GM12872 (cell line): ENCODE measurements at regions not wholly inside any gene's neighbourhood (a gene's known extent, or its start where the extent isn't known, plus 50 kb on each side); places are given as distances from the start of the nearest gene placed in this dataset.

Experiments used
- CTCF ChIP-seq: IDR thresholded peaks from 3 replicates; pipeline ENCODE4 v1.5.1; 2011; ENCODE audit warnings: low read depth, mild to moderate bottlenecking, low read length, moderate library complexity; ENCODE audit not compliant: insufficient read depth

GRCh38 chr5:12242950-12243888 is 339.0 kb upstream of the CTNND2 start:
- no peak for TF ChIP-seq CTCF

- no peak for TF ChIP-seq CTCF
Observed at GRCh38 chr5:12237837-12238575, 333.8 kb upstream of the CTNND2 start.

- no peak for TF ChIP-seq CTCF
Observed at GRCh38 chr5:12230659-12231058, 326.4 kb upstream of the CTNND2 start.

GRCh38 chr5:12217039-12217438 is 312.8 kb upstream of the CTNND2 start:
- TF ChIP-seq CTCF: no peak

GRCh38 chr5:12214267-12215015 is 310.2 kb upstream of the CTNND2 start:
- no peak for TF ChIP-seq CTCF

- no peak for TF ChIP-seq CTCF
Observed at GRCh38 chr5:12208366-12209100, 304.3 kb upstream of the CTNND2 start.

GRCh38 chr5:12204761-12205160 is 300.5 kb upstream of the CTNND2 start:
- no peak for TF ChIP-seq CTCF
